Islet of Langerhans (tissue), 1 donor: ENCODE measurements at regions not wholly inside any gene's neighbourhood (a gene's known extent, or its start where the extent isn't known, plus 50 kb on each side); places are given as distances from the start of the nearest gene placed in this dataset.

Experiments used
- FAIRE-seq: peaks from one replicate; lab custom pipeline; 2011; peaks lifted over from hg19 to GRCh38; lab: Jason Lieb, UNC

DNA sequence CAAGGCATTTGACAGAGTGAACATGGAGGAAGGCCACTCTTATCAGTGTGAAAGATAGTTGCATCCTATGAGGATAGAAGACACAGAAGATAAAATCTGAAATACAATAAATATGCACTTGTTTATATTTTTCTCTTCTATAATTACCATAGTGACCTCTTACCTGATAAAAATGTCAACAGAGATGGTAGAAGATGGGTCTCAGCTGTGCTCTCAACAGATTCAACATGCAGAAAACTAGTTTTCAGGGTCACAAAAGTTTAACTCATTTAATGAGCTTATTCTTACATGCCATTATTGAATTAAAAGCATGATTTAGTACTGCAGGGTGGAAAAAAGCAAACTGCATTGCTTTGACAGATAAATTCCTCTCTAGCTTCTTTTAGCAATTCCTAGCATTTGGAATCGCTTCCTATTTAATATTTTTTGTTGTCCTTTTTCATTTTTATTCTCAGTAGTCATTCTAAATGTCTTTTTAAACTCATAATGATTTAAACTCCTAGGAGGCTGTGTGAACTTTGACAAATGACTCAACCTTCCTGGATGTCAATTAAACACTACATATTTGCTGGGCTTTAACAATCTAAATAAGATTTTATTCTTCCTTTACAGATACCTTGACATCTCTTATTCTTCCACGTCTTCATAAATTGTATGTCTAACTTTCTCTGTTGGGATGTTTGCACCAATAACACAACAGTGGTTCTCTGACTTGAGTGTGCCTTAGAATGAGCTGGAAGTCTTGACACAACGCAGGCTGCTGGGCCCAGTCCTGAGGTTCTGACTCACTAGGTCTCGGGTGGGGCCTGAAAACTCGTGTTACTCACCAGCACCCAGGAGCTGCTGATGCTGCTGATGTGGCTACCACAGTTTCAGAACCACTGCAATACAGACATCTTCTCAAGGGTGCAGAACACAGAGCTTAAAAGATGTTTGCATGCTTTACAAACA, 565.5 kb upstream of the IGFBP3 start:
- FAIRE-seq, result no peak

GRCh38 chr7:46485481-46486065, 564.5 kb upstream of the IGFBP3 start:
- FAIRE-seq, result no peak

GRCh38 chr7:46484906-46485305, 563.8 kb upstream of the IGFBP3 start:
- no peak for FAIRE-seq

- FAIRE-seq, result no peak
Measured at GRCh38 chr7:46480619-46481018, 559.5 kb upstream of the IGFBP3 start.

GRCh38 chr7:46479680-46480079, 558.6 kb upstream of the IGFBP3 start:
- no peak for FAIRE-seq

GRCh38 chr7:46478046-46478445, 557.0 kb upstream of the IGFBP3 start:
- no peak for FAIRE-seq

- no peak for FAIRE-seq
Measured at GRCh38 chr7:46468753-46469356, 547.8 kb upstream of the IGFBP3 start.

GRCh38 chr7:46463170-46463569, 542.1 kb upstream of the IGFBP3 start:
- no peak for FAIRE-seq

DNA sequence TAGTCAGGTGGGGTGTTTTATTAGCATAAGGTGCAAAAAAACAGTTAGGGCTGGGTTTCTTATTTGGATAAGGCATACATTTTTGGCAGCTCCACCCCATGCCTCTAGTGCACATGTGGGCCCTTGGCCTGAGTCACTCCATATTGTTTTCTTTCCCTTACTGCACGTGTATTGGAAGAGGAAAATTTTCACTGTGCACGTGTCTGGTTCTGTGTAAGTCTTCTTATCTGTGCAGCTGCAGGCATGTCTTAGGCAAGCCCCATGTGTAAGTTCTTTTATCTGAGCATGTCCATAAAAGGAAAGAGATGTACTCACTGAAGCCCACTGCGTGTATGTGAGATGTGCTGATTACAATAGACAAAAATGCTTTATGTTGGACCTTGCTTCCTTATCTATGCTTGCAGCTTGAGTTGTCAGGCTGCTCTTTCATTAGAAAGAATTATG, 540.3 kb upstream of the IGFBP3 start:
- FAIRE-seq, result no peak

- FAIRE-seq, result no peak
Measured at GRCh38 chr7:46459942-46460341, 538.9 kb upstream of the IGFBP3 start.

GRCh38 chr7:46454816-46455215, 533.7 kb upstream of the IGFBP3 start:
- no peak for FAIRE-seq

GRCh38 chr7:46452561-46453135, 531.6 kb upstream of the IGFBP3 start:
- no peak for FAIRE-seq

GRCh38 chr7:46451846-46452245, 530.8 kb upstream of the IGFBP3 start:
- no peak for FAIRE-seq

DNA sequence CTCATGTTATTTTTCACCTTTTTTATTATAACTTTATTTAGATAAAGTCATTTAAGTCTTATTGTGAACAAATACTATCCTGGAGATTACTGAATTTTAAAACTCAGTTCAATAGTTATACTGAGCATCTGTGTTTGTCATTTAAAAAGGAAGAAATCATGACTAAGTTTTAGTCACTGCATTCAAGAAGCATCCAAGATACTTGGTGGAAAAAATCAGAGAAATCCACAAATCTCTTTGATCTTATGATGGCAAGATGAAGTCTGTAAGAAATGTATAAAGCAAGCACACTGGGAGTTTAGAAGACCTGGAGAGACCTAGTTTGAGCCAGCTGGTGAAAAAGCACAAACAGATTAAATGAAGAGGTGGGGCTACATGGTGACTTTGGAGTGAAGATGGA, 529.8 kb upstream of the IGFBP3 start:
- FAIRE-seq, result no peak

- no peak for FAIRE-seq
Measured at GRCh38 chr7:46450425-46450824, 529.4 kb upstream of the IGFBP3 start.

- no peak for FAIRE-seq
Measured at GRCh38 chr7:46449743-46450142, 528.7 kb upstream of the IGFBP3 start.

GRCh38 chr7:46448478-46448877, 527.4 kb upstream of the IGFBP3 start:
- FAIRE-seq, result no peak

GRCh38 chr7:46446151-46446550, 525.1 kb upstream of the IGFBP3 start:
- no peak for FAIRE-seq

DNA sequence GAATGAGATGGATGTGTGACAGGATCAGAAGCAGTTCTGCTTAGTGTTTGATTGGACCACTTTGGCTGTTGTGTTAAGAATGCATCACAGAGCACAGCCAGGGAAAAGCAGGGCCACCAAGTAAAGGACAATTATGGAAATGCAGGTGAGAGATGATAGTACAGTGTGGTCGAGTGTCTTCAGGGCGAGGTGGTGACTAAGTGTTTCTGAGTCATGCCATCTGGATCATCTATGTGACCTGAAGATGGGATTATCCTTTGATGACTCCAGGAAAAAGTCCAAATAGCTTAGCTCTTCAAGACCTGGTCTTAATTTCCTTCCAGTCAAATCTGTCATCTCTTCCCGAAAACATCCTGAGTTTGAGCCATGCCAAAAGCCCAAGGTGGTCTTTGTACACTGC, 523.2 kb upstream of the IGFBP3 start:
- FAIRE-seq, result no peak

- no peak for FAIRE-seq
Measured at GRCh38 chr7:46440186-46440585, 519.1 kb upstream of the IGFBP3 start.

DNA sequence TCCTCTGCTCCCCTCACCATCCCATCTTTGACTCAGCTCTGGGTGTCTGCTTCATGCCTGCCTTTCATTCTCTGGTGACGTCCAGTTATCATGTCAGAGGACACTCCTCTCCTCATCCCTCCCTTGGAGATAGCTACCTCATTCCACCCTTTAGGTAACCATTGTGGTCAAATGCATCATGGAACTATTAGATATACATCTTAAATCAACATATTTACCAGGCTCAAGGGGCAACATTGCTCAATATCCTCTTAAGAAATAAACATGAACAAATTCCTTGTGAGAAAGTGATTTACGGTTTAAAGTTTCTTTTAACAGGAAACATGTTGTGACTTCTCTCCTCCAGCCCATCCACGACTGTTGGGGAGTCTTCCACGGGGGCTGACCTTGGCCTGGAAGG, 511.6 kb upstream of the IGFBP3 start:
- FAIRE-seq, result no peak

GRCh38 chr7:46428295-46428694, 507.2 kb upstream of the IGFBP3 start:
- FAIRE-seq, result no peak

GRCh38 chr7:46424934-46425333, 503.9 kb upstream of the IGFBP3 start:
- peak; percentile 76 for FAIRE-seq
